Pons (tissue), 1 donor: ENCODE measurements at regions not wholly inside any gene's neighbourhood (a gene's known extent, or its start where the extent isn't known, plus 50 kb on each side); places are given as distances from the start of the nearest gene placed in this dataset.
"Not testable (repeated sequence)": the region's sequence is repeated elsewhere in the genome, so short reads cannot be mapped to it uniquely, and the experiment has no call there.

Experiments used
- DNase-seq: peaks from one replicate; pipeline ENCODE4 v3.0.0-alpha.2; 2016; ENCODE audit warnings: low spot score

DNA sequence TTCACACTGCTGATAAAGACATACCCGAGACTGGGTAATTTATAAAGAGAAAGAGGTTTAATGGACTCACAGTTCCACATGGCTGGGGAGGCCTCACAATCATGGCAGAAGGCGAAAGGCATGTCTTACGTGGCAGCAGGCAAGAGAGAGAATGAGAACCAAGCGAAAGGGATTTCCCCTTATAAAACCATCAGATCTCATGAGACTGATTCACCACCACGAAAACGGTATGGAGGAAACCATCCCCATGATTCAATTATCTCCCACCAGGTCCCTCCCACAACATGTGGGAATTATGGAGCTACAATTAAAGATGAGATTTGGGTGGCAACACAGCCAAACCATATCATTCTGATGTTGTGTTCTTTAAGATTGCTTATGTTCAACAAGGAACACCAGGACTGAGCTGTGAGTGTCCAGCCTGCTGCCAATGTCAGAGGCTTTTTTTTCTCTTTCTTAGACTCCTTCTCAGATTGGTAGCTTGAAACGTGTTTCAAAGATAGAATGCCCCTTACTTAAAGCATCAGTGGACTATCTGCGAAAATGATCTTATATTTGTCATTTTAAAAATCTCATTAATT lies 124.1 kb upstream of the TWIST2 start:
- DNase-seq = not testable (repeated sequence)

DNA sequence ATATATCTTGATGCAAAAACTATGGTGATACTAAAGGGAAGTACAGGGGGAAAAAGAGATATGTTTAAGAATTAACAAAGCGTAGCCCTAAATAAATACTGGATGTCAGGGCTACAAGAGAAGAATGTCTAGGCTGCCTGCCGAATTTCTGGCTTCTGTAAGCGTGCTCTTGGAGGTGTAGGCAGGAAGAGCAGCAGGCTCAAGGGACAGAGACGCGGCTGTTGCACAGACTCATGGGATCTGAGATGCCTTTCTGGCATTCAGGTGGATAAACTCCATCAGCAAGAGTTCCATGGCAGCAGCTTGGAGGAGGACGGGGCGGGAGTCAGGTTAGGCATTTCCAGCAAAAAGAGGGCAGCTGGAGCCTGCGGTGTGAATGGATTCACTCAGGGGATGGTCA lies 123.2 kb upstream of the TWIST2 start:
- DNase-seq = no peak

DNA sequence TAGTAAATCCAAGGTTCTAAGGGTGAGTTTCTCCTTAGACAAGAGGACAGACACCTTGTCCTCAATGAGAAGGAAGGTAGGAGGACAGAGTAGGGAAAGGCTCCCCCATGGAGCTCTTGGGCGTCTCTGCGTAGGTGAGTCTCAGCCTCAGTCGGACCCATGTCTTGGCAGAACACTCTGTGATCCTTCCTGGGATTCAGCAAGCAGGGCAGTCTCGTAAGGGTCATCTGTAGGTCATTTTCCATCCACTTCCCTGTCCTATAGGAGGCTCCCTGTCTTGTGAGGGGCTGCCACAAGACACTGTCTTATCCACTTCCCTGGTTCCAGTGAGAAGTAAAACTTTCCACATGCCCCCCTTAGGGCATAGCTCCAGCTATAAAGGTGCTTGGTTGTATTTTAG lies 122.6 kb upstream of the TWIST2 start:
- no peak for DNase-seq

DNA sequence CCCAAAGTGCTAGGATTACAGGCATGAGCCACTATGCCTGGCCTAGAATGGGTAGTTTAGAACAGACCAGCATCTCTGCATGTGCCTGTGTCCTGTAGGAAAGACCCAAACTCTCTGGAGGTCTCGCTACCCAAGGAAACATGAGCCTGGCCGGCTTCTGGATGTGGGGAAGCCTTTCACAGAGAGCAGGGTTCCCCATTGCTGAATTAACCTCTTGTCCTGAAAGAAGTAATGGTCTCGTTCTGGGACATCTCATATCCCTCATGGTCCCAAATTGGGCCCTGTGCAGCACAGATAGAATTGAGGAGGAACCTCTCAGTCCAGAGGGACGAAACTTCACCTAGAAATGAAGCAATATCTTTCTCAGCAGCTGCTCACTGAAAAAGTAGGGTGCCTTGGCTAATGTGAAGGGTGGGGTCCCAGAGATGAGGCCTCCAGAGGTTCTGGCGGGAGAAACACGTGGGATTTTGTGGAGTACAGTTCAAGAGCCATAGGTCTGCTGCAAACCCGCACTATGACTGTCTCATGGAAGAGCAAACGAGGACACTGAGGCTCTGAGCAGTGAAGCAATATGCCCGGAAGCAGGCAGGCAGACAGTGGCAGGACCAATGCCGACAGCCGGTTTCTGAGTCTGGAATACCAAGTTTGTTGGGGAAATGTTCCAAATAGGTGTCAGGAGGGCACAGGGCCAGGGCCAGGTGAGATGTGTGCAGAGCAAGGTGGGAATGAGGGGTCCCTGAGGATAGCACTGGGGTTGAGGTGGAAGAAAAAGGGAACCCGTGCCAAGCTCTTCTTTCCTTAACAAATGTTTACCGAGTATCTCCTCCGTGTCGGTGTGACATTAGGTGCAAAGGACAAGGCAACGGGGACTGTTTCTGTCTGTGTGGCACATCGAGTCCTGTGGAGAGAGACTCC lies 121.0 kb upstream of the TWIST2 start:
- DNase-seq = no peak

DNA sequence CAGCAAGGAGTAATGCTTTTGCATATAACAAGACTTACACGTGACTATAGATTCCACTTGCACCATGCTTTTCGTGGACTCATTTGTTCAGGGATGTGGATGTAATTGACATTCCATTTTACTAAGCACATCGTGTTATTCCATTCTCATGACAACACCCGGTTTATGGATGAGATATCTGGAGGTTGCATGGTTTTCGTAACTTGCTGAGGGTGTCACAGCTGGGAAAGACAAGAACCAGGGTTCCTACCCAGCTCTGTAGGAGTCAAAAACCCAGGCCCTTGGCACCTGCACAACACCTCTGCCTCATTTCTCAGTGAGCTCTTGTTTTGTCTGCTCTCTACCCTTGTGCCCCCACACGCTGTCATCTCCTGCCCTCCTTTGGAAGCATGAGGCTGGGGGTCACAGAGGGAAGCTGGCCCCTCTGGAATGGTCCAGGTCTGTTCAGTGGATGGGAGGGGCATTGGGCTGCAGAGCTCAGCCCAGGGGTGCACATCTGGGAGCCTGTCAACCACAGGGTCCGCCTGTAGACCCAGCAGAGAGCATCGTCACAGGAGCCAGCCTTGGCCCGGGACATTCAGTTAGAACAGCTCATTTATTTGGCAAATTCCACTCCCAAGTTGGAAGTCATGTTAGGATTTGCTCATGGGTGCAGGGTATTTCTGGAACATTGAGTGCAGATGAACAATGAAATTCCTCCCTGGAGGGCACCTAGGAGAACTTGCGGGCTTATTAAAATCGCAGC lies 120.1 kb upstream of the TWIST2 start:
- DNase-seq = no peak

DNA sequence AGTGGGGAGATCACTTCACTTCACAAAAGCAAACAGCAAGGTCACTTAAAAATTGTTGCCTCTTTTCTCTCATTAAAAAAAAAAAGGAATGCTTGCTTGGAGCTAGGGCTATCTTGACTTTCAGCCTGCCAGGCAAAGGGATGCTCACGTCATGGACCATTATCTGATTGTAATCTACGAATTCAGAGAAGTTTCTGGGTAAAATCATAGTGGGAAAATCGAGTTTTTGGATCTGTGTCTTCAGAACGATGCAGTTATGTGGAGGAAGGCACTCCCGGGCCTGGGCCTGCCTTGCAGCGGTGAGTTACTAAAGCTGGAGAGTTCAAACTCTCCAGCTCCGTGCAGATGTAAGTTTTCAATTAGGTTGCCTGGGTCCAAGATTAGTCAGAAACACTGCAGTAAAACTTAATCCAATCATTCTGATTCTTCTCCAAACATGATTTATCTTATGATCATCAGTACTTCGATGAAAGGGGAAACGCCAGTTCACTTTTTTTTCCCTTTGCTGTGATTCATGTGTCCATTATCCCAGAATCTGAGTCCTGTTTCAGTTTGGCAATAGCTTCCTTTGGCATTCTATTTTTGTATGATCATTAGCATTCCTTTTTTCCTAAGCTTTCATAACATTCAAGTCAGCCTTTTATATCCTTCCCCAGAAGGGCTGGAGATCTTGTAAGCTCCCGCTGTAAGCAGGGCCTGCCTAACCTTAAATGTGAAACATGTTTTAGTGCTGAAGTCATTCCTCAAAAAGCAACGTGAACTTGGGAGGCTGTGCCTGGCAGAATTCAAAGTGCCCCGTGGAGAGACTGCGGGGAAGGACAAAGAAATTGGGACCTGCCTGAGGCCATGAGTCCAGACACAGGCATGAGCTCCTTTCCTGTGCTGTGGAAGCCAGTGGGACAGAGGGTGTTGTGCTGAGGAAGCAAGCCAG lies 119.3 kb upstream of the TWIST2 start:
- no peak for DNase-seq

DNA sequence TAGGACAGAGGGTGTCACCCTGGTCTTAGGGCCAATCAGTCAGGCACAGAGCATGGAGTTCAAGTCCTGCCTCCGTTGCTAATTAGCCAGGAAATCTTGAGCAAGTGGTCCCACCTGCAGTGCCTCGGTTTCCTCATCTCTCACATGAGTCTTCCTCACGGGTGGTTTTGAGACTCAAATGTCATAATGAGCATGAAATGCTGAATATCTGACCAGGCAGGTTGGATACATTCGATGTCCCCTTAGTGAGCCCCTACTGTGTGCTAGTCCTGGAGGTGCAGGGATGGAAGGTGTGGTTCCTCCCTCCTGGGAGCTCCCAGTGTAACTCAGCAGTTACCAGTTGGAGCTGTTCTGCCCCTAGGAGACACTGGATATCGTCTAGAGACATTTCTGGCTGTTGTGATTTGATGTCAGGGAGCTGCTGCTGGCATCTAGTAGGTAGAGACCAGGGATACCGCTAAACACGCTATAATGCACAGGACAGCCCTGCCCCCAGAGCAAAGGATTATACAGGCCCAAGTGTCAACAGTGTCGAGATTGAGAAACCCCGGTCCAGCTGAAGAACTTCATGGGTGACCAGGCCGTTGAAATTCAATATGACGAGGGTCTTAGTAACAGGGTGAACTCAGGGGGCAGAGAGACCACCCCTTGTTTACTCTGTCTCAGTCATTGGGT lies 118.5 kb upstream of the TWIST2 start:
- no peak for DNase-seq

DNA sequence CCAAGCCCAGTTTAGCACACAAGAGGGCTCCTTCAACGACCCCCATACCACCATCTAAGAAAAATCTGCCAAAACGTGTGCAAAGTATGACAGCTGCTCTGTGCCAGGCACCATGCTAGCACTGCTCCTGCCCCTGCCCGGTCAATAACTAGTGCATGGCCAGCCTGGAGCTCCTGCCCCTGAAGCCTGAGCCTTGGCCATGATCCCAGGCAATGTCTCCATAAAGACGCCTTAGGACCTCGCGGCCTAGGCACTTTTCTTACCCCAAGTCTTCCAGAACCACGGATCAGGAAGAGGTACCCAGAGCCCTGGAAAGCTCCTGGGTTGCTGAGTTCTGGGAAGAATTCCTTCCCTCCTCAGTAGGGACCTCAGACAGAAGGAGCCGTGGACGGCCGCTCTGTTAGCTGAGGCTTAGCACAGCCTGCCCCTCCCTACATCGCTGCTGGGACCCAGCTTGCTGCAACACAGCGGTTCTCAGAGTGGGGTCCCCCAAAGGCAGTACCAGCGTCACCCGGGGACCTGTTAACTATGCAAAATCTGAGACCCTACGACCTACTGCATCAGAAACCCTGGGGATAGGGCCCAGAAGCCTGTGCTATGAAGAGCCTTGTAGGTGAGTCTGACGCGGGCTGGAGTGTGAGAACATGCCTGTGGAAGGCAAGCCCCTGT lies 117.8 kb upstream of the TWIST2 start:
- DNase-seq = no peak

DNA sequence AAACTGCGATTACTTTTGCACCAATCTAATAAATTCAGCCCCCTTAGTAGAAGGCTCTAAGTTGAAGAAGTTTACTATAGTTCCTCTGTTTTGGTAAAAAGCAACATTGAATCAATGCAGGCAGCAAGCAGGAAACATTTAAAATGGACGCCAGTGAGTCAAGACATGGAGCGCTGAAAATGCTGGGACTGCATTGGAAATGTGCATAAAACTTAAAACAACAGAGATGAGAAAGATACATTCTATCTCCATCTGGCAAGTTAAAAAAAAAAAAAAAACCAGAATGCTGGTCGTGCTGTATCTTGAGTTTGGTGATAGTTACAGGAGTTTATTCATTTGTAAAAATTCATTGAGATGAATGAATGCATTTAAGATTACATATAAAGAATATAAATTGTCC lies 117.0 kb upstream of the TWIST2 start:
- no peak for DNase-seq

DNA sequence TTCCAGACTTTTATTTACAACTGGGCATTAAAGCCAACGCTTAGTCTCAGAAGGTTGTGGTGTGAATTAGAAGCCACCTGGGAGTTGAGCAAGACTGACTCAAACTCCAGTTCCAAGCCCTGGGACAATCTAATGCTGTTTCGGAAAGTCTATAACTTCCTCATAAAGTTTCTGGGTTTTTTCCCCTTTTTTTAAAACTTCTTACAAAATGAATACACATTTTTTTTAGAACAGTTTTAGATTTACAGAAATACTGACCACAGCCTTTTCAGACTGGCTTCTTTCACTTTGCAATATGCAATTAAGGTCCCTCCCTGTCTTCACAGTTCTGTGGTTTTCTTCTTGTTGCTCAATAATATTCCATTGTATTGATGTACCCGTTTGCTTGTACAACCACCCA lies 115.9 kb upstream of the TWIST2 start:
- DNase-seq = no peak

DNA sequence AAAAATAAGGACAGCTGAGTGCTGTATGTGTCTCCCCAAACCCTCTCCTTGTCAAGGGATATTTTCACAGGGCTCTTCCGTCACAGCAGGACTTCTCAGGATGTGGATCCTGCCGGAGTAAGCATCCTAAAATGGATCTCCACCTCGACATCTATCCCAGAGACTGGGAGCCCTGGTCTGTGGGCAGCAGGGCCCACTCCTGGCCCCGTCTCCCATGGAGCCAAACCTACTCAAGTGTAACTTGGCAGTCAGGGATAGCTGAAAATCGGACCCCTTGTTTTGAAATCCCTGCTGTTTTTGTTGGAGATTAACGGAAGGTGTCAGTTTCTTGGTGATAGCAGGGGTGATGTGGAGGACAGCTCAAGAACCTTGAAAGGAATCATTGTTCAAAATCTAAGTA lies 109.0 kb upstream of the TWIST2 start:
- no peak for DNase-seq

DNA sequence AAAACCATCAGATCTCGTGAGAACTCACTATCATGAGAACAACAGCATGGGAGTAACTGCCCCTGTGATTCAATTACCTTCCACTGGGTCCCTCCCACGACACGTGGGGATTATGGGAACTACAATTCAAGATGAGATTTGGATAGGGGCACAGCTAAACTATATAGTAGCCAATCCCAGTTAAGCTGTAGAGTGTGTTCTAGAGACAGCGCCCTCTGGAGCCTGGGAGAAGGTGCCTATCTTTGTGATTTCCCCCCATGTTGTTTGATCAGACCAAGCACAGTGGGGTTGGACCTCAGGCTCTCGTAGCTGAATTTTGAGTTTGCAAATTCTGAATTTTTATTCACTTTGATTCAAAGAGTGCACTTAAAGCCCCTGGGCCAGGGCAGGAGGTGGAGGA lies 108.2 kb upstream of the TWIST2 start:
- DNase-seq = no peak

DNA sequence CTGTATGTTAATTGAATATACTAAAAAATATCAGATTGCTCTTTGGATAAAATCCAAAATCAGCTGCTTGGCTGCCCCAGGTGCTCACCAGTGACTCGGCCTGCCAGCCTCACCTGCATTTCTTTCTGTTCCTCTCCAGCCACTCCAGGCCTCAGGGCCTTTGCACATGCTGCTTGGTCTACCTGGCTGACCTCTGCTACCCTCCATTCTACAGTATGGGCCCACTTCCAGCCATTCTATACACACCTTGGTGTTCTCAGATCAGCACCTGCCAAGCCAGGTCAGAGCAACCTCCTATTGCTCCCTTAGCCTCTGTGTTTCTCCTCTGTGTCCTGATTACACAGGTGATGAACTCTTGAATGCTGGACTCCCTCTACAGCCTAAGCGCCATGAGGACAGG lies 106.6 kb upstream of the TWIST2 start:
- no peak for DNase-seq

DNA sequence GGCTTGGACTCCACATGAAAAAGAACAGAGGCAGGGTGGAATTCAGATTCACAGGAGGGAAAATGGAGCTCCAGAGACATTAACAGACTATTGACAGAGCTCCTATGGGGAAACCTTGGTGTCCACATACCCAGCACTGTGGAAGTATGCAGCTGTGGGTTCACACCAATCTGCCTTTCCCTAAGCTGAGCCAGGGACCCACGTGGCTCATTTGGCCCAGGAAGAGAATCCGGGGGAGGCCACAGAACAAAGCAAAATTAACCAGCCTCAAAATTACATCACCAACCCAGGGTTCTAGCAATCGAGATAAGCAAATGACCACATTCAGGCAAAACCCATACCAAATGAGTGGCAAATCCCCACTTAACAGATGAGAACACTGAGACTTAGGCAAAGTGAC lies 105.8 kb upstream of the TWIST2 start:
- no peak for DNase-seq

DNA sequence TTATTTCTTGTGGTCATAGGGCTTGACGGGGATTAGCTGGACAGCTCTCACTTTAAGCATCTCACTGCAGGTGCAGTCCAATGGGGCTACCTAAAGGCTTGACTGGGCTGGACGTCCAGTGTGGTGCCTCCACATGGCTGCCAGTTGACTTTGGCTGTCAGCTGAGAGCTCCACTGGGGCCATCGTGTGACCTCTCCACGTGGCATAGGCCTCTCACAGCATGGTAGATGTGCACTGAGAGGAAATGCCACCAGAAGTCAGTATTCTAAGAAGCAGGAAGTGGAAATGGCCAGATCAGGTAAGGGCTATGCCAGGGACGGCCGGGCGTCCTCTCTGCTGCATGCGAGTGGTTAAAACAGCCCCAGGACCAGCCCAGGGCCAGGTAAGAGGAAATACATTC lies 105.2 kb upstream of the TWIST2 start:
- DNase-seq = no peak

DNA sequence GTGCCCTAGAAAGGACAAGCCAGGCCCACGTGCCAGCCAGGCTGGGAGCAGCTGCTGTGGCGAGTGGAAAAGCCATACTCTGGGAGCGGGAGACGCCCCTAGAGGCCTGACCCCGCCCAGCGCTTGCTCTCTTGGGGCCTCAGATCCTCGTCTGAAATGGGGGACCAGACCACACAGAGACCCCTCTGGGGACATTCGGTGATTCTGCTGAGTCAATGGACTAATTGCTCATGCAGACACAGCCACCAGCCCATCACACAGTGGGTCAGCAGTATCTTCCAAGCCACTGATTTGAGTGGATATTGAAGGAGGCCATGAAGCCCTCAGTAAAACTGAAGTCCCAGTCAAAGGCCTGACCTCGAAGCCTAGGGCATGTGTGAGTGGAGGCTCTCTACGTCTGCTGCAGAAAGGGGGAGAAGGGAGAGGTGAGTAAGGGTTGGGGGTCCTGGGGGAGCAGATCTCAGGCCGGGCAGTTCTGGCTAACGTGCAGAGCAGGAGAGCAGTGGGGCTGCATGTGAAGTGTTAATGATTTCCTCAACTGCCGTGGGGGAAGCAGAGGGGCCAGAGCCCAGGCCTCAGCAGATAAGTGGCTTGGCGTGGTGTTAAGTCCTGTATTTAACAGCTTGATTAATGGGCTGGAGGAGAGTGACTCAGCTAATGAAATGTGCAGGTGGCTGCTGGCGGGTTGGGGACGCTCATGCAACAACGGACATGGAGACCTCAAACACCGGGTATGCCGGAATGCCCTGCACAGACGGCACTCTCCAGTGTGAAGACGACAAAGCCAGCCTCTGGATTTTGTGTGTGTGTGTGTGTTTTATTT lies 104.4 kb upstream of the TWIST2 start:
- DNase-seq = no peak

DNA sequence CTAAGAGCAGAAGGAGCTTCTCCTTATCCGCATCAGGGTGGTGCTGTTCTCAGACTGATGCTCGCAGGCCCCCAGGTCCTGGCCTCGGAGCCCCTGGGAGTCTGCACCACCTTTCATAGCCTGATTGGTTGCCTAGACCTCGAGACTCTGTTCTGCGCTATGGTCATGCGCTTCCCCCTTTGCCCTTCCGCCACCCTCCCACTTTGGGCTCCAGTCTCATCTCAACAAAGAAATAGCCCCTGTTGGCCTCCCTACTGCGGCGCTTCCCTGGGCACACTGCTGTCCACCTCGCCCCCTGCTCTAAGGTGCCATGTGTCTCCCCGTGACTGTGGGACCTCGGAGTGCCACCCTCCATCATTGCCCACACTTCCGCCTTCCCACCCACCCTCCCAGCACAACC lies 102.9 kb upstream of the TWIST2 start:
- DNase-seq = no peak

DNA sequence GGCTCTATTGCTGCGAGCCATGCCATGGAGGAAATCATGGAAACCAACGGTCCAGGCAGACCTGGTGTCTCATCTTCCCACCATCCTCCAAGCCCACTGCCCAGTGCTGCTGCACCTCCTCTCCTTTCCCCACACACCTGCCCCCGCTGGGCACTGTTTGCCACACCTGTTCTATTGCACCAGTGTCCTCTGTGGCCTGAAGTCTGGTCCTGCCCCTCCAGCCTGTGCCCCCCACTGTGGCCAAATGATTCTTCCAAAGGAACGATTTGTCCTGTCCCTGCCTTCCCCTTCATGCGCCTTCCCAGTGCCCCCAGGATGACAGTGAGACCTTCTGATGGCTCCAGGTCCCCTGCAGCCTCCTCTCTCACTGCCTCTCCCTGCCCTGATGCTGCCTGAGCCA lies 101.9 kb upstream of the TWIST2 start:
- no peak for DNase-seq

DNA sequence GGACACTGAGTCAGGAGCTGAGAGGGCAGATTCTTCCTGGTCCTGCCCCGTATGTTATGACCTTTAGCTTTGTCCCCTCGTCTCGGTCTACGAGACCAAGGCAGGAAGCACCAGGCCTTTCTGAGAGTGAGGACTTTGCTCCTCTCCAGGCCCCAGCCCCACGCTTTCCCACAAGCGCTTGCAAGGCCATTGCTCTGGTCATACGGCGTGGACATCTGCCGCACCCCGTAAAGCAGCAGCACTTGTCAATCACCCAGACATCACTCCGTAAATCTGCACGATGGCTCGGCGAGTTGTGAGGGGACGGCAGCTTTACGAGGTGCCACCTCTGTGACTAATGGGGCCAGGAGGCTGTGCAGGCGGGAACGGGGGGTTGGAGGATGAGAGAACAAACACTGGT lies 100.8 kb upstream of the TWIST2 start:
- DNase-seq = no peak

DNA sequence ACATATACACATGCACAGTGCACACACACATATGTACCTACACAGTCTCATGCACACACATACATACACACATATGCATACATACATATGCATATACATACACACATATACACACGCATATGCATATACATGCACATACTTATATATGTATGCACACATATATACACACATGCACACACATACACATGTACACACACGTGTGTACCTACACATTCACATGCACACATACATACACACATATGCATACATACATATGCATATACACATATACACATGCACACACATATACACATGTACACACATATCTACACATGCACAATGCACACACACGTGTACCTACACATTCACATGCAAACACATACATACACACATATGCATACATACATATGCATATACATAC lies 100.3 kb upstream of the TWIST2 start:
- DNase-seq = no peak
